Activated CD8-positive, alpha-beta memory T cell treated with anti-CD3 and anti-CD28 coated beads for 48 hours (primary cell): ENCODE measurements at regions not wholly inside any gene's neighbourhood (a gene's known extent, or its start where the extent isn't known, plus 50 kb on each side); places are given as distances from the start of the nearest gene placed in this dataset.

Experiments used
- DNase-seq, 3 experiments: peaks; one replicate each; pipeline ENCODE4 v3.0.0-alpha.2; 2020; ENCODE audit warnings: low read depth in 2 of 3, low spot score in 2 of 3

DNA sequence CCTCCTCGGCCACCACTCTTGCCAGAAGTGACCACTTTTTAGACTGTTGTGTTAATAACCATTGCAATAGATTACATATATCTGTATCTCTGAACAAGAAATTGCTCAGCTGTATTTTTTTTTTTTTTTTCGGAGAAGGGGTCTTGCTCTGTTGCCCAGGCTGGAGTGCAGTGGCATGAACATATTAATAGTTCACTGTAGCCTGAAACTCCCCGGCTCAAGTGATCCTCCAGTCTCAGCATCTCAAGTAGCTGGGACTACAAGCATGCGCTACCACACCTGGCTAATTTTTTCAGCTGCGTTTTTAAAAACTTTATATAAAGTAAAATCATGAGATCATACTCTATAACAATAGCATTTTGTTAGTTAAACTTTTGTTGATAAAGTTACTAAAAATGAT, 609.0 kb downstream of the ZNF385D start:
- no peak for DNase-seq

DNA sequence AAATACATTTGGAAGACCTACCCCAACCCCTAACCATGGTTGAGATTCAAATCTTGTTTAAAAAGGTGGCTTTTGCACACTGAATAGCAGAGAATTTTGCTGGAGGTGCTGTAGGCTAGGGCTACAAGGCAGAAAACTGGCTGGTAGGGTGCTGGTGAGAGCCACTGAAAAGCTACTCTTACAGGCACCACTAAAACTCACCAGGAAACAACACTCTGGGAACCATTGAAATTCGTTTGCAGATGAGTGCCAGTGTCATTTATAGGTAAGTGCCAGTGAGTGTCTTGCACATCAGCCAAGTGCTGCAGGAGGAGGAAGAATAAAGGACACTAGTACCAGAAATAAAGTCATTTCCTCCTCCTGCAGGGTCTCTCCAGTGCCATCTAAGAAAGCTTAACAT, 610.2 kb downstream of the ZNF385D start:
- no peak for DNase-seq

DNA sequence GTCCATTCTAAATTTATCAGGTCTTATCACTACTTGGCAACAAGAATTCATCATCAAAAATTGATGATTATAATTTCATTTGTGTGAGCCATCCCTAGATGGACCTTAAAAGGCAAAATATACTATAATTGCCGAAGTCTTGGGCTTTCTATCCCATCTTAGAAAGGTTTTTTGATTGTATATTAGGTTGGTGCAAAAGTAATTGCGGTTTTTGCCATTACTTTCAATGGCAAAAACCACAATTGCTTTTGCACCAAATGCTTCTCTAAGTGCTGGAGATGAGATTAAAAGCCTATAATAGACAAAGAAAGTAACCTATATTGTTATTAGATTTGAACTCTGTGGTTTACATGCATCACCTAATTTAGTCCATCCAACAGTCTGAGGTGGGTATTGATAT, 612.9 kb downstream of the ZNF385D start:
- DNase-seq, result no peak

DNA sequence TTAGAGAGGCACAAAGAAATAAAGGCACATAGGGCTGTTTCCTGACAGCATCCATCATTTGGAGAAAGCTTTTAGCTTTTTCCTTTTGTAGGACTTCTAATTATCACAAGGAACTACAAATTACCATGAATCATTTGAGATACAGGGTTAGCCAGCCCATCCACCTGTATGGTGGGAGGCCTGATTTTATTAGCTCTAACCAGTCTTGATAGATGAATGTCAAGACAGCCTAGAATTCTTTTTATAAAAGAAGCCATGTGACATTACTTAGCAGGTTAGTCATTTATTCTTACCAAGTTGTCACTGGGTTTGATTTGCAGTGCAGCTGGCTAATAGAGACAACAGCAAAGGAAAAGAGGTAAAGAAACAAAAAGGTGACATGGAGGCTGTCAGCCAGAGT, 618.1 kb downstream of the ZNF385D start:
- DNase-seq, result no peak

DNA sequence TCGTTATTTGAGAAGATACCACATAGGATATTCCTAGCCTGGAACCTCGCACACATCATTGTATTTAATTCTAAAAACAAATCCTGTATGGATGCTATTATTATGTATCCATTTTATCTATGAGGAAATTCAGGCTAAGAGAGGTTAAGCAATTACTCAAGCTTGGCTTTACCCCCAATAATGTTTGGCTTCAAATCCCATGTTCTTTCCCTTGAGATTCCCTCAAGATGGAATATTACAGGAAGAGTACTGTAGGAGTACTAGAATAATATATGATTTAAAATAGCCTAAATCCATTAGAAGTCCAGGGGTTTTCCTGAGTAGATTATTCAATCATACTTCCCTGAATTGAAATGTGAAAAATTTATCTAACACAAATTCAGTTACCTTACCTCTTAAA, 630.2 kb downstream of the ZNF385D start:
- no peak for DNase-seq

DNA sequence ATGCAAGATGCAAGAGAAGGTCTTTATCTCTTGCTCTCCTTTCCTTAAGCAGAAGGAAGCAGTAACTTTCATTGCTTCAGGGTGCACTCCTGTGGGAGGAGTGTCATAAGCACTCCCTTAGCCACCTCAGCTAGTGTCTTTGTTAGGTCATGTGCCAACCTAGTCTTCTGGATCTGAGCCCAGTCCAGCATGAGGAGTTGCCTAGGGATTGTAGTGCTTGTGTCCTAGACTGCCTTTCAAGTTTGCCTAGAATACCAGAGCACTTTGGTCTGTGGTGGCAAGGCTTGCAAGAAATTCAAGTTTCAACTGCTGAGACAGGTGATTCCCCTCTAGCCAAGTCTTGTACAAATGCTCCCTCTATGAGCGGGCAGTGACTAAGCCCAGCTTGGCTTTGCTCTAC, 633.6 kb downstream of the ZNF385D start:
- no peak for DNase-seq

DNA sequence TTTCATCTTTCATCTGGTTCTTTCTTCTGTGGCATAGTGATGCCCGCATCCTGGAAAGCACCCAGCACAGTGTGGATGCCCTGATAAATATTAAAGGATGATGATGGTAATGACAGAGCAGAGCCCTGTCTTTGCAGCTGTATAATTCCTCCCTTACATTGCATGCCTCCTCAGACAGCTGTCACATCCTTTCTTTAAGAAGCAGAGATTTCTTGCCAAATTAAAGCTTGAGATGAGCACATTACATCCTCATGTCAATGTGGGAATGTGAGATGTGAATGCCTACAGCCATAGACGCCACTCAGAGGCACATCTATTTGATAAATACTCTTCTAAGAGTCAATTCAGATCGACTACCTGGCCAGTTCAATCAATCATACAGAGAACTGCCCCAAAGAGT, 642.0 kb downstream of the ZNF385D start:
- no peak for DNase-seq

DNA sequence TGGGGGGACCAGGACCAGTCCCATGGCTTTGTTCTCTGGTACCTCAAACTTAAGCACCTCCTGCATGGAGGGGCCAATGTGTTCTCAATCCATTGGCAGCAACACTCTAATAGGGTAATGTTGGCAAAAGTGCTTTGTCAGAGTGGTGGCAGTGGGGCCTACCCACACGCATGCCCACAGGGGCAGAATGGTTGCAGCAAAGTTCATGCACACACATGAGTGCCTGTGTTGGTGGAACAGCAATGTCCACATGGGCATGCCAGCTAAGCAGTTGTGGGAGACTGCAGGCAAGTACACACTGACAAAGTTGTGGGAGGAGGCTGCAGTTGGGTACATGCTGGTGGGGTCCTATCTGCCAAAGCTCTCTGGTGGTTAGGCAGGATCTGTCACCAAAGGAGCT, 645.2 kb downstream of the ZNF385D start:
- DNase-seq, result no peak

DNA sequence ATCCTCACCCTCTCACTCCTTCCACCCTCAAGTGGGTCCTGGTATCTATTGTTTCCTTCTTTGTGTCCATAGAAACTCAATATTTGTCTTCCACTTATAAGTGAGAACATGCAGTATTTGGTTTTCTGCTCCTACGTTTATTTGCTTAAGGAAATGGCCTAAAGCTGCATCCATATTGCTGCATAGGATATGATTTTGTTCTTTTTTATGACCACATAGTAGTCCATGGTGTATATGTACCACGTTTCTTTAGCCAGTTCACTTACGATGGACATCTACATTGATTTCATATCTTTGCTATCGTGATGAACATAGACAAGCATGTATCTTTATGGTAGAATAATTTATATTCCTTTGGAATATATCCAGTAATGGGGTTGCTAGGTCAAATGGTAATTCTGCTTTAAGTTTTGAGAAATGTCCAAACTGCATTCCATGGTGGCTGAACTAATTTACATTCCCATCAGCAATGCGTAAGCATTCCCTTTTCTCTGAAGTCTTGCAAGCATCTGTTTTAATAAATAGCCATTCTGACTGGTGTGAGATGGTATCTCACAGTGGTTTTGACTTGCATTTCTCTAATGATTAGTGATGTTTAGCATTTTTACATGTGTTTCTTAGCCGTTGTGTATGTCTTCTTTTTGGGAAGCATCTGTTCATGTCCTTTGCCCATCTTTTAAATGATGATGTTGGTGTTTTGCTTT, 650.2 kb downstream of the ZNF385D start:
- DNase-seq, result no peak

DNA sequence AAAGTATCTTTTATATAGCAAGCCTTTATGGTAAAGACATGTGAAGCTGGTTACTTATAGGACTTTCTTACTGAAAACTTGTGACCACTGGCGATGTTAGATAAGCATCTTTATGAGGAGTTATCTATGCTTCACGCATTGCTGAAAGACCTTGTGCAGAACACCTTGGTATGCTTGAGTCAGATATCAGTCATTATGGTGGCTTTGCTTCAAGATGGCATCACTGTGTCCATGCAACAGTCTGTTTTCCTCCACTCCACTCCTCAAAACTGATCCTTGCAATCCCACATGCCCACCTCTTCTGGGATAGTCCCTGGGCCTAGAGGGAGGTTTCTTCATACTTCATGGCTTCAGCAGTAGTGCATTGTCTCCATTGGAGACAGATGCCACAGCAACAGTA, 656.3 kb downstream of the ZNF385D start:
- DNase-seq, result no peak

DNA sequence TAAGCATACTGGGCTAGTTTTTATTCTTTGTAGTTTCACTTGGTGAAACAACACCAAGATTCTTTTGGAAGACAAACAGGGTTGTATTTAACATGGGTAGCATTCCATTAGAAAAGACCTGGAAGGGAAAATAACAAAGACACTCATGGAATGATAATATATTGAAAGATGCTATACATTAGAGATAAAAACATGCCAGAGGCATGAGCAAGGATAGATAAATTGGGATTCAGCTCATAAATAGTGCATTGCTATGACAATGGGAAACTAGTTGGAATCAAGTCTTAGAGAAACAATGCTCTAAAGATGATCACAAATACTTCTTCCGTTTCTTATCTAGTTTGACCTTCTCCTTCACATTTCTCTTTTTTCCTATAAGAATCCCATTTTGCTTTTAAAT, 677.4 kb downstream of the ZNF385D start:
- no peak for DNase-seq

DNA sequence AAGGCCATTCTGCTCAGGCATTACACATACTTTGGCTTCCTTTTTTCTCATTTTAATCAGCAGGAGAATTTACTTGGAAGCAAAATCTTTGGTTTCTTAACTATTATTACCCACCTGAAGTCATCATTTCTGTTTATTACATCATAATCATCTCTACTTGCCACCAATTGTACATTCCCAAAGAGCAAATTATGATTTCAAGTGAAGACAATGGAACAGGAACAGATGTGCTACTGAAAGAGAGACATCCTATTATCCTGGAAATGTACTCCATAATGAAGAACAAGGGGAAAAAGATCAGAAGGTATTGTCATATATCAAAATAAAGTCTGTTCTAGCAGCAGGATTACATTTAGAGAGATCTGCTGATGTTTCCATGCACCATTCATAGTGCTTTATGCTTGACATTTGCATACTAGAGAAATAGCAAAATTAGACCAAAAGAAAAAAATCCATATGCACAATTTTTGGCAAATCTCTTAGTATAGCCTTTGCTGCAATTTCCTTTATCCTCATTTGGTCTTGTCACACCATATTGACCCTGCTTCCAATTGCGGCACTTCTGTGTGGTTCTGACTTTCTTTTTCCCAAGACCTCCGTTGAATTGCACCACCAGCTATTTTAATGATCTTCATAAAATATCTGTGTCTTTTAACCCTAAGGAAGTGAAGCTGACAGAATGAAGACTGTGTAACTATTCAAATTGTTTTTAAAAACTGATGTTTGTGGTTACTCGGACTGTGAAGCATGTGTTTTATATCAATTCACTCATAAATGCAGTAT, 683.8 kb downstream of the ZNF385D start:
- DNase-seq, result no peak

DNA sequence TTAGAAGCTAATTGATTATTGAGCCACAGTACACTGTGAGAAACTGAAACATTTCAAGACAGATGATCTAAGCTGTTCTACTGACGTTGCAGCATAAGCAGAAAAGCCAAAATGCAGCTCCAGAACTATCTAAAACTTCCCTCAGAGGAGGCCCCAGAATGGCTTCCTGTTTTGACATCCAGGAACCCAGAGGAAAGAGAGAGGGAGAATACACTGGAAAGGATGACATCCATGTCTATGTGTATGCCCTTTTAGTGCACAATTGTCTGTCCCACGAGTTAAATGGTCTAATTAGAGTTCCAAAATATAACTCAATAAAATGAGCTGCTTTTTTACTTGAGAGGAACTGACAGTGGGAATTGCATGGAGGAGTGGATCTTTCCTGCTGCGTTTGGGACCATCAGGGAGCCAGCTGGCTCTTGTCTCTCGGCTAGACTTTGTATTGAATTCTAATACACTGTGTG, 688.1 kb downstream of the ZNF385D start:
- DNase-seq, result no peak

DNA sequence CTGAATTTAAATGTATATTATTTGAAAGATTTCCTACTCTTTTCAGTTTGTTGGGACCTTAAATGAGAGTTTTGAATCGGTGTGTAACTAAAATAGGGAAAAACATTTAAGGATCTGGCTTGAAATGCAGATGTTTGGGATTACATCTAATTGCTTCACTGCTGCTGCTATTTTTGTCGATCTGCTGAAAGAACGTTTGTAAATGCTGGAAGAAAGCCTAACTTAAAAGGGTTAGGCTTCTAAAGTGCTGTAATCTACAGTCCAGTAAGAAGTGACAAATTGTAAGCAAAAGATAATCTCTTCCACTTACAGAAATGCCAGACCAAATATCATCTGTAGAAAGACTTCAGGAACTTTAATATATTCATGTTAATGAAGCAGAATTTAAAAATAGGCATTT, 691.6 kb downstream of the ZNF385D start:
- no peak for DNase-seq

DNA sequence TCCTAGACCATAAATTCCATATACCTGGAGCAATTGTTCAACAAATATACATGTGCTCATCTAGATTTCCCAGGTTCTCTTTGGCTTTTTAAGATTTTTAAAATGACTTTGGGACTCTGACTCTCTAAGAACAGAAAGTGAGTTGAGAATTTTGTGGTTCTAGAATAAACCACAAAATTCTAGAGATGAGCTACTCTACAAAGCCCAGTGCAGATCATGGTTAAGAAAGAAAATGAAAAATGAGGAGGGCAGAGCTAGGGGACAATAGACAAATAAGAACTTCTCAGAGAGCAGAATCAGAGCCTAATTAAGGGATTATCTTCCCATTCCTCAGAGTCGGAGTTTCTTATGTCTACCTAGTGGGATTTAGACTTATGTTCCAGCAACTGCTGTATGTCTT, 694.7 kb downstream of the ZNF385D start:
- no peak for DNase-seq

DNA sequence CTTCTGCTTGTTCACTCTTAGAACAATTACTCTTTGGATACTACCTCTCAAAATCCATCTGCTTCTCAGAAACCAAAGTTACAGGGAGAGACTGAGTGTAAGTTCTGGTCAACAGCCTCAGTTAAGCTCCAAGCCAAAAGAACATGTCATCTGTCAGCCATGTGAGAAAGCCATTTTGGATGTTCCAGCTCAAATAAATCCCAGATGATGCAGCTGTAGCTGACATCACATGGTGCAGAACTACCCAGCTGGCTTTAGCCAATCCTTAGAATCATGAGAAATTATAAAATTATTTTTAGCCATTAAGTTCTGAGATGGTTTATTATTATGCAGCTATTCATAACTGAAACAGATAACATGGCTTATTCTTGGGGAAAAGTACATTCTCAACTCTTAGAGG, 696.0 kb downstream of the ZNF385D start:
- DNase-seq, result no peak

DNA sequence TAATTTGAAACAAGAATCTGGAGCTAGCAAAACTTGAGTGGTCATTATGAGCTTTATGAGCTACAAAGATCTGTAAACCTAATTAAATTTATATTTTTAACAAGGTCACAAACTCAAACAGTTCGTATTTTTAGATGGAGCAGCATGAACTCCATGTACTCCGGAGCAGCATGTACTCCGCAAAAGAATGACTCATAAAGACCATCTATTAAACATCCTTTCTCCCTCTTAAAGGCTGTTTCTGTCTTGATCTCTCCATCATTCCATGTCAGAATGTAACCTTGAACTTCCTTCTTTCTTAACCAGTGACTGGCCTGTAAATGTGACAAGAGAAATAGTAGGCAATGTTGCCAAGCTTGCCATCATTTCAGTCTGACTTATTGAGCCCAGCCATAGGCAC, 696.9 kb downstream of the ZNF385D start:
- DNase-seq, result no peak

DNA sequence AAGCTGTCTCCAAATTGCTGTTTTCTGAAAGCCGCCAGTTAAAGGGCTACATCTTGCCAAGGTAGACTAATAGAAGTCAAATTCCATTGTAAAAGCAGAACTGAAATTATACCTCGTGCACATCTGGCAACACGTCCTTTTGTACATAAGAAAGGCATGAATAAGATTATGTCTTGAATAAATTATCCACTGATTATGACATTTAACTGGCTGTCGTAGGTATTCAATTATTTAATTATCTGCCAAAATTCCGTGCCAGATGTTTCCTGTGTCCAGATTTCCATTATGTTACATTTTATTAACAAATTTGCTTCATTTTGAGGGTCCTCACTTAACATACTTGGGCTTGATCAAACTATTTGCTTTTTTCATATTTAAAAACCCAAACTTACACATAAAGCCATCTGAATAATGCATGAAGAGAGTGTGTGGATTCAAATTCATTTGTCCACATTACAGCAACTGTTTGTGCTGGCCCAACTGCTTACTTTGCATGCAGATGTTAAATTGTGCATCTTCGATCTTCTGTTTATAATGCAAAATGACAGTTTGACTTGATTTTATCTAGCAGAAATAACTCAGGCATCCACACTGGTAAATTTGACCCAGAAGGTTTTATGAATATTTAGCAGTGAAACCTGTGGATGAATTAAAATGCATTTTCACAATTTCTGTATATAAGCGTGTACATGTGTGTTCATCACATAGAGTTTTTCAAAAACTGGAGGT, 701.5 kb downstream of the ZNF385D start:
- no peak for DNase-seq

DNA sequence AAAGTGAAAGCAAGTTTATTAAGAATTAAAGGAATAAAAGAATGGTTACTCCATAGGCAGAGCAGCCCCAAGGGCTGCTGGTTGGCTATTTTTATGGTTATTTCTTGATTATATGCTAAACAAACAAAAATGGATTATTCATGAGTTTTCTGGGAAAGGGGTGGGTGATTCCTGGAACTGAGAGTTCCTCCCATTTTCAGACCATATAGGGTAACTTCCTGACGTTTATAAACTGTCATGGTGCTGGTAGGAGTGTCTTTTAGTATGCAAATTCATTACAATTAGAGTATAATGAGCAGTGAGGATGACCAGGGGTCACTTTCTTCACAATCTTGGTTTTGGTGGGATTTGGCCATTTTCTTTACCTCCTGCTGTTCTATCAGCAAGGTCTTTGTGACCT, 707.9 kb downstream of the ZNF385D start:
- no peak for DNase-seq

DNA sequence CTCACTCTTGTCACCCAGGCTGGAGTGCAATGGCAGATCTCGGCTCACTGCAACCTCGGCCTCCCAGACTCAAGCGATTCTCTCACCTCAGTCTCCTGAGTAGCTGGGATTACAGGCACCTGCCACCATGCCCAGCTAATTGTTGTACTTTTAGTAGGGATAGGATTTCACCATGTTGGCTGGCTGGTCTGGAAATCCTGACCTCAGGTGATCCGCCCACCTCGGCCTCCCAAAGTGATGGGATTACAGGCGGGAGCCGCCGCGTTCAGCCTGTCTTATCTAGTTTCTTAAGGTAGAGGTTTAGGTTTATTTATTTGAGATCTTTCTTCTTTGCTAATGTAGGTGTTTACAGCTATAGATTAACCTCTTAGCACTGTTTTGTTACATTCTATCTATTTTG, 708.8 kb downstream of the ZNF385D start:
- DNase-seq, result no peak

DNA sequence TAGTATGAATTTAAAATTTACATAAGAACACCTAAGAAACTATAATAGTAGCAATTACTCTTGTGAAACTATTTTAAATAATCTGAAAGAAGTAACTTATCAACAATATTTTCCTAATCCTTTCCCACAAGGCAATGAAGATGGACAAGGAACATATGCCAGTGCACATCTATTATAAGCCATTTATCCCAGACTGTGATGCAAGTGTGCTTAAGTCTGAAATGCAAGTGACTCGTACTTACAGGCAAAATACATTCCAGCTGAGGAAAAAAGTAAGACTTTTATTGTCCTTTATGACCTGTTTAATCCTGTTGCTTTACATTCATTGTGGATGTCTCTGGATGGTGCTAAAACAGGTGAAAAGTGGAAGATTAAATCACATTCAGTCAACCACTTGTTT, 709.4 kb downstream of the ZNF385D start:
- no peak for DNase-seq

DNA sequence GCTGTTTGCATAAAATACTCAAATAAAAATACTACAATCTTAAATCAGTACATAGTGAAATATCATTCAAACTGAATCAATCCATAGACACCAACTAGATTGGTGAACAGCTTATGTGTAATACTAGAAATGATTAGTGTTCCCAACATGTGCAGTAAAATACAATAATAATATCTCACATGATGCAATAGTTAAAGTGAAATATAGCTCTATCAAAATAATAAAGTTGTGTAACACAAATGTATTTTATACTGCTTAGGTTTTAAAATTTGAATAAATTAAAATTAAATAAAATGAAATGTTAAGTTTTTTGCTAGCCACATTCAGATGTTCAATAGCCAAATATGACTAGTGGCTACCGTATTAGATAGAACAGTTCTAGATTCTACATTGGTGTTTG, 714.1 kb downstream of the ZNF385D start:
- no peak for DNase-seq
